Loucy (cell line): ENCODE measurements at regions not wholly inside any gene's neighbourhood (a gene's known extent, or its start where the extent isn't known, plus 50 kb on each side); places are given as distances from the start of the nearest gene placed in this dataset.

ENCODE experiments used
- H2AFZ ChIP-seq: fragments of 200-600 bp; sonication (generic); 2 replicates; pipeline ENCODE4 v1.6.0; 2016; ENCODE audit warnings: antibody characterized with exemption, mild to moderate bottlenecking, low read length, moderate library complexity
- H3F3A ChIP-seq: fragments of 200-600 bp; 2 replicates; pipeline ENCODE4 v1.6.0; 2016; ENCODE audit warnings: antibody characterized with exemption, low read depth, mild to moderate bottlenecking
- H3K27me3 ChIP-seq: fragments of 200-600 bp; sonication (generic); 2 replicates; pipeline ENCODE4 v1.6.1; 2014; ENCODE audit warnings: low read length, mild to moderate bottlenecking; ENCODE audit not compliant: insufficient read depth, poor library complexity, severe bottlenecking
- H3K36me3 ChIP-seq: fragments of 200-600 bp; sonication (generic); 2 replicates; pipeline ENCODE4 v1.6.1; 2016; ENCODE audit warnings: low read length; ENCODE audit not compliant: insufficient read depth
- H3K4me1 ChIP-seq: fragments of 200-600 bp; sonication (generic); 2 replicates; pipeline ENCODE4 v1.5.1; 2014; ENCODE audit warnings: low read length, mild to moderate bottlenecking; ENCODE audit not compliant: insufficient read depth, poor library complexity, severe bottlenecking
- H3K4me2 ChIP-seq: fragments of 200-600 bp; sonication (generic); 2 replicates; pipeline ENCODE4 v1.6.0; 2014; ENCODE audit warnings: antibody characterized with exemption, low read length, low read depth, mild to moderate bottlenecking; ENCODE audit not compliant: poor library complexity, severe bottlenecking
- H3K4me3 ChIP-seq: fragments of 200-600 bp; sonication (generic); 2 replicates; pipeline ENCODE4 v1.5.1; 2014; ENCODE audit warnings: low read length, mild to moderate bottlenecking, mixed read lengths; ENCODE audit not compliant: poor library complexity, severe bottlenecking
- H3K79me2 ChIP-seq: fragments of 200-600 bp; sonication (generic); 2 replicates; pipeline ENCODE4 v1.6.1; 2014; ENCODE audit warnings: low read length; ENCODE audit not compliant: insufficient read depth
- H3K9ac ChIP-seq: fragments of 200-600 bp; sonication (generic); 2 replicates; pipeline ENCODE4 v1.6.0; 2014; ENCODE audit warnings: mild to moderate bottlenecking, low read depth, low read length, moderate library complexity; ENCODE audit not compliant: poor library complexity, severe bottlenecking
- H3K9me2 ChIP-seq: fragments of 200-600 bp; sonication (generic); replicated peaks from 2 replicates; pipeline ENCODE4 v1.6.1; 2016; ENCODE audit warnings: low read depth, low read length, mixed read lengths
- H3K9me3 ChIP-seq: fragments of 200-600 bp; sonication (generic); 2 replicates; pipeline ENCODE4 v1.6.1; 2014; ENCODE audit warnings: mild to moderate bottlenecking, antibody characterized with exemption, low read length, low read depth; ENCODE audit not compliant: insufficient read depth
- H4K20me1 ChIP-seq: fragments of 200-600 bp; sonication (generic); 2 replicates; pipeline ENCODE4 v1.6.0; 2014; ENCODE audit warnings: antibody characterized with exemption, low read length, mild to moderate bottlenecking; ENCODE audit not compliant: insufficient read depth, poor library complexity, severe bottlenecking
- EZH2phosphoT487 ChIP-seq: fragments of 200-600 bp; IDR thresholded peaks from 2 replicates; pipeline ENCODE4 v1.6.1; 2018; ENCODE audit warnings: antibody characterized with exemption, mild to moderate bottlenecking, moderate library complexity, borderline replicate concordance
- TF ChIP-seq, protein P1 (sequence below): fragments of 200-600 bp; sonication (generic); conservative IDR thresholded peaks from 2 replicates; pipeline ENCODE4 v1.5.1; 2014; ENCODE audit warnings: mild to moderate bottlenecking, antibody characterized with exemption, low read length

DNA sequence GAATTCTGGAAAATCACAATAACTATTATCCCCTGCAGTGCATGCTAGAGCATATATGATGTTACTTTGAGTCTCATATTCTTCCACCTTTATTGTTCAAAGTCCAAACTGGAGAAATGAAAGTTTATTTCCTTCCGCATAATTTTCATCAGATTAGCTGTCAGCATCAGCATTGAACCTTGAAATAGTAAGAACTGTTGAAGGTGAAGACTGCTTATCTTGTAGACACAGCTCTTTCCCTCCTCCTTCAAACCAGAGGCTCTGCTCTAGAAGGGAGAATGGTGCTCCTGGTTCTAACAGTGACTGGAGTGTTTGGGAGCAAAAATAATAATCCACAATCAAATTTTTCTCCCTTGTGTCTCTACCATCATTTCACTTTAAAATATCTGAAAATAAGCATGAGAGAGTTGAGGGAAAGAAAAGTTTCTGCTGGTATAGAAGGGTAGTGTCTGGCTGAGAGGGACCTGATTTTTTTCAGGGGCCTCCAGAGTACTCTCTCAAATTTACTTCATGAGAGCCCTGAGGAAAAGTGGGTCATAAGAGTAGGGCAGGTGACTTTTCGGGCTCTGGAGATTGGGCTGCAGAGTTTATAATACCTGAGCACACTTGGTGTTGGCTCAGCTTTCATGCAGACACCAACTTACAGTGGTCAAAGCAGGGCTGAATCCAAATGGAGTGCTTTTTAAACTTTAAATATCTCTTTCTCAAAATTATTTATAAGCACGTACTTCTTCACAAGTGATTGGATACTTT, 170.4 kb downstream of the ZDHHC21 start:
- H3K4me2 ChIP-seq = no peak overlapping the region
- H3F3A ChIP-seq = no peaks in the 10 kb centered on the region
- H3K9me3 ChIP-seq = no peaks in the 10 kb centered on the region
- no peak overlapping the region for H3K9ac ChIP-seq
- H3K27me3 ChIP-seq = no peaks in the 10 kb centered on the region
- no peak for TF ChIP-seq EZH2phosphoT487
- H3K9me2 ChIP-seq = no peaks in the 10 kb centered on the region
- H2AFZ ChIP-seq = no peak overlapping the region
- no peaks in the 10 kb centered on the region for H3K79me2 ChIP-seq
- H3K4me1 ChIP-seq = no peaks in the 10 kb centered on the region
- no peaks in the 10 kb centered on the region for H3K36me3 ChIP-seq
- no peak overlapping the region for H3K4me3 ChIP-seq
- no peaks in the 10 kb centered on the region for H4K20me1 ChIP-seq

DNA sequence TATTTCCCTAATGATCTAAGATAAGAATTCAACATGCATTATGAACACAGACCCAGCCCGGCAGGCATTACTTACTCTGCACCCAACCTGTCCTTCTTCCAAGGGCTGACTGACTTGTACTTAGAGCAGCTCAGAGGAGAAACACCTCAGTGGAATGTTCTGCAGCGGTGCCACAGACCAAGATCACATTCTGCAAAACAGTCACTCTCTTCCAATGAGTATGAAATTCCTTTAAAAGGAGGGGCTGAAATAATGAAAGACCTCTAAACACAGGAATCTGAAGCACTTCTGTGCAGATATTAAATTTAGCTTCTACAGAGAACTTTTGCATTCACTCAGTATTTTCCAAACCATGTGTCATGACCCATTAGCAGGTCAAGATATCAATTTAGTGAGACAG, 172.9 kb downstream of the ZDHHC21 start:
- no peaks in the 10 kb centered on the region for H3K9me2 ChIP-seq
- no peak for TF ChIP-seq EZH2phosphoT487
- TF ChIP-seq, protein P1, sequence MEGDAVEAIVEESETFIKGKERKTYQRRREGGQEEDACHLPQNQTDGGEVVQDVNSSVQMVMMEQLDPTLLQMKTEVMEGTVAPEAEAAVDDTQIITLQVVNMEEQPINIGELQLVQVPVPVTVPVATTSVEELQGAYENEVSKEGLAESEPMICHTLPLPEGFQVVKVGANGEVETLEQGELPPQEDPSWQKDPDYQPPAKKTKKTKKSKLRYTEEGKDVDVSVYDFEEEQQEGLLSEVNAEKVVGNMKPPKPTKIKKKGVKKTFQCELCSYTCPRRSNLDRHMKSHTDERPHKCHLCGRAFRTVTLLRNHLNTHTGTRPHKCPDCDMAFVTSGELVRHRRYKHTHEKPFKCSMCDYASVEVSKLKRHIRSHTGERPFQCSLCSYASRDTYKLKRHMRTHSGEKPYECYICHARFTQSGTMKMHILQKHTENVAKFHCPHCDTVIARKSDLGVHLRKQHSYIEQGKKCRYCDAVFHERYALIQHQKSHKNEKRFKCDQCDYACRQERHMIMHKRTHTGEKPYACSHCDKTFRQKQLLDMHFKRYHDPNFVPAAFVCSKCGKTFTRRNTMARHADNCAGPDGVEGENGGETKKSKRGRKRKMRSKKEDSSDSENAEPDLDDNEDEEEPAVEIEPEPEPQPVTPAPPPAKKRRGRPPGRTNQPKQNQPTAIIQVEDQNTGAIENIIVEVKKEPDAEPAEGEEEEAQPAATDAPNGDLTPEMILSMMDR = no peak
- H3K36me3 ChIP-seq = no peaks in the 10 kb centered on the region
- H3F3A ChIP-seq = no peaks in the 10 kb centered on the region
- H3K4me3 ChIP-seq = no peak overlapping the region
- no peaks in the 10 kb centered on the region for H4K20me1 ChIP-seq
- no peak overlapping the region for H2AFZ ChIP-seq
- H3K79me2 ChIP-seq = no peaks in the 10 kb centered on the region
- H3K27me3 ChIP-seq = no peaks in the 10 kb centered on the region
- H3K4me1 ChIP-seq = no peaks in the 10 kb centered on the region
- no peak overlapping the region for H3K9ac ChIP-seq
- H3K4me2 ChIP-seq = no peak overlapping the region
- H3K9me3 ChIP-seq = no peaks in the 10 kb centered on the region

DNA sequence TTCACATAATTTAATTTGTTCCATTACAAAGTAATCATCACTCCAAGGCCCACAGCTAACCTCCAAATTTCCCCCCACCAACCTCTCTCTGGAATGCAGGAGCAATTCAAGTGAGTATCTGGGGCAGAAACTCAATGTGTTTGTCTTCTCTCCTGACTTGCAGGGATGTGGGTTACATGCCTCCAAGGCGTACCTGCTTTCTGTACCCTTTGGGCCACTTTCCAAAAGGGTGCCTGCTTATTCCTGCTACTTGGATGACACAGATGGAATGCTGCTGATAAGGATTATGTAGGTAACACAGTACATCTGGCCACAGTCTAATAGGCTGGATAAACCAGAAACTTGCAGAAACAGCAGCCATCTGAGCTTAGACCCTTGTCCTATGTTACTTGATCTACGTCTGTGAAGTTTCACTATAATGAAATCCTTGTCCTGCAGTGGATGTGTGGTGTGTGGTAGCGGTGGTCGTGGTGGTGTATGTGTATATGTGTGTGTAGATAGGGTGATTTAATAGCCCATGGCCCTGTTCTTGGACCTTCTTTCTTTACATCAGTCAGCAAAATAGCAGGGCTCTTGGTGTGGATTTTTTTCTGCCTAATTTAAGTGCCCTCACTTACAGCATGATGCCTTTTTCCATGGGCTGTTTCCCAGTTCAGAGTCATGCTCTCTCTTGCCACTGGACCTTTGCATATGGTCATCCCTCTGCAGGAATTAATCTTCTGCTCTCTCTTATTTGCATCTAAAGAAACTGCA, 175.9 kb downstream of the ZDHHC21 start:
- no peaks in the 10 kb centered on the region for H3K36me3 ChIP-seq
- no peaks in the 10 kb centered on the region for H3K4me1 ChIP-seq
- H3K9ac ChIP-seq = no peak overlapping the region
- H3K9me2 ChIP-seq = no peaks in the 10 kb centered on the region
- no peaks in the 10 kb centered on the region for H4K20me1 ChIP-seq
- no peaks in the 10 kb centered on the region for H3K79me2 ChIP-seq
- H3K9me3 ChIP-seq = no peaks in the 10 kb centered on the region
- no peak overlapping the region for H3K4me3 ChIP-seq
- H3K4me2 ChIP-seq = no peak overlapping the region
- no peaks in the 10 kb centered on the region for H3K27me3 ChIP-seq
- TF ChIP-seq, protein P1 = no peak
- TF ChIP-seq EZH2phosphoT487 = no peak
- no peaks in the 10 kb centered on the region for H3F3A ChIP-seq
- H2AFZ ChIP-seq = no peak overlapping the region
